Osteoblast (primary cell): ENCODE measurements at regions not wholly inside any gene's neighbourhood (a gene's known extent, or its start where the extent isn't known, plus 50 kb on each side); places are given as distances from the start of the nearest gene placed in this dataset.
A peak's percentile ranks its signal among the peaks of the same experiment; 100 is the strongest.

Experiments used
- DNase-seq: peaks from one replicate; pipeline ENCODE4 v3.0.0; 2011; ENCODE audit warnings: low spot score, mixed read lengths; ENCODE audit not compliant: insufficient read length; ENCODE audit errors: missing footprints
- H2AFZ ChIP-seq: 2 replicates; pipeline ENCODE4 v1.6.0; 2011; ENCODE audit warnings: mild to moderate bottlenecking, low read length
- H3K27ac ChIP-seq: 2 replicates; pipeline ENCODE4 v1.5.1; 2011; ENCODE audit warnings: mild to moderate bottlenecking, low read depth, low read length, moderate library complexity
- H3K27me3 ChIP-seq: 2 replicates; pipeline ENCODE4 v1.6.0; 2012; ENCODE audit warnings: mild to moderate bottlenecking, control low read depth, inconsistent platforms, low read length, moderate library complexity; ENCODE audit not compliant: insufficient read depth
- H3K36me3 ChIP-seq: 2 replicates; pipeline ENCODE4 v1.5.1; 2011; ENCODE audit warnings: mild to moderate bottlenecking, low read length, control low read depth, moderate library complexity; ENCODE audit not compliant: insufficient read depth
- H3K4me1 ChIP-seq: 2 replicates; pipeline ENCODE4 v1.5.1; 2011; ENCODE audit warnings: mild to moderate bottlenecking, low read length, control low read depth, moderate library complexity; ENCODE audit not compliant: insufficient read depth
- H3K4me2 ChIP-seq: 2 replicates; pipeline ENCODE4 v1.6.0; 2011; ENCODE audit warnings: mild to moderate bottlenecking, low read length; ENCODE audit not compliant: insufficient read depth
- H3K4me3 ChIP-seq: fragments of 200-600 bp; sonication (generic); 3 replicates; pipeline ENCODE4 v1.5.1; 2012; ENCODE audit warnings: mild to moderate bottlenecking, low read length, inconsistent platforms; ENCODE audit not compliant: insufficient read depth
- H3K79me2 ChIP-seq: 2 replicates; pipeline ENCODE4 v1.6.0; 2012; ENCODE audit warnings: mild to moderate bottlenecking, low read length, control low read depth, inconsistent platforms; ENCODE audit not compliant: insufficient read depth
- H3K9me3 ChIP-seq: 2 replicates; pipeline ENCODE4 v1.5.1; 2011; ENCODE audit warnings: low read depth, low read length, control low read depth
- H4K20me1 ChIP-seq: 2 replicates; pipeline ENCODE4 v1.6.0; 2012; ENCODE audit warnings: mild to moderate bottlenecking, low read length, control low read depth; ENCODE audit not compliant: insufficient read depth
- TF ChIP-seq, protein P1 (sequence below): IDR thresholded peaks from 2 replicates; pipeline ENCODE4 v1.5.1; 2011; ENCODE audit warnings: mild to moderate bottlenecking, low read depth, low read length, moderate library complexity; ENCODE audit errors: extremely low read depth

DNA sequence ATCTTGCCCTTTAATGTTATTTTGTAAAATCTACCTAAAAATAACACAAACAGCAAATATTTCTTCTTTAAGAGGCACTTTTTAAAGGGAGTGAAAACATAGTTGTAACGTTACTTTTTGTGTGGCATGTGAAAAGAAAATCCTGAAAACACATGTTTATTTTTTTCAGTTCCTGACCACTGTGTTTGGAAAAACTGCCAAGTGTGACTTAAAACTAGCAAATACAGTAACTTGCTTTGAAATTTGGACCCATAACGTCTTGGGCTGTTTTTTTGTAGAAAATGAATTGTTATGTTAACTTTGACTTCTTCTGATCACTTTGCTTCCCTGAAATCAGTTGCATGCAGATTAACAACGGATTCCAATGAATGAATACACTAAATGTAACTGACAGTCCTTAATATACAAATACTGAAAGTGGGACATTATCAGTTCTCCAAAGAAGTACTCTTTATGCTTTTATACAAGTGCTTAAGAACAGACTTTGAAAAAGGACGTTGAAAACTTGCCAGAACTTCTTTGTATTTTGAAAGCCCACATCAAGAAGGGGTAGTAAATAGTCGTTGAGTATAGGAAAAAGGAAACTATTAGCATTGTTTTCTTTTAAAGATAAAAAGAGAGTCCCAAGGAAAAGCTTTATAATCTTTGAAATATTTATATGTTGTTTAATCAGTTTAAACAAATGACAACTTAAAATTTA, 96.1 kb upstream of the ZEB2 start:
- Histone ChIP-seq H3K27ac (no peak overlapping the region), H2AFZ (peak overlapping the region; percentile 66), H3K36me3 (no peaks in the 10 kb centered on the region), H3K9me3 (no peaks in the 10 kb centered on the region), H3K4me1 (no peaks in the 10 kb centered on the region), H4K20me1 (no peaks in the 10 kb centered on the region), H3K4me2 (no peak overlapping the region), H3K79me2 (no peaks in the 10 kb centered on the region), H3K4me3 (no peak overlapping the region), H3K27me3 (no peaks in the 10 kb centered on the region)
- no peak for DNase-seq
- TF ChIP-seq, protein P1, sequence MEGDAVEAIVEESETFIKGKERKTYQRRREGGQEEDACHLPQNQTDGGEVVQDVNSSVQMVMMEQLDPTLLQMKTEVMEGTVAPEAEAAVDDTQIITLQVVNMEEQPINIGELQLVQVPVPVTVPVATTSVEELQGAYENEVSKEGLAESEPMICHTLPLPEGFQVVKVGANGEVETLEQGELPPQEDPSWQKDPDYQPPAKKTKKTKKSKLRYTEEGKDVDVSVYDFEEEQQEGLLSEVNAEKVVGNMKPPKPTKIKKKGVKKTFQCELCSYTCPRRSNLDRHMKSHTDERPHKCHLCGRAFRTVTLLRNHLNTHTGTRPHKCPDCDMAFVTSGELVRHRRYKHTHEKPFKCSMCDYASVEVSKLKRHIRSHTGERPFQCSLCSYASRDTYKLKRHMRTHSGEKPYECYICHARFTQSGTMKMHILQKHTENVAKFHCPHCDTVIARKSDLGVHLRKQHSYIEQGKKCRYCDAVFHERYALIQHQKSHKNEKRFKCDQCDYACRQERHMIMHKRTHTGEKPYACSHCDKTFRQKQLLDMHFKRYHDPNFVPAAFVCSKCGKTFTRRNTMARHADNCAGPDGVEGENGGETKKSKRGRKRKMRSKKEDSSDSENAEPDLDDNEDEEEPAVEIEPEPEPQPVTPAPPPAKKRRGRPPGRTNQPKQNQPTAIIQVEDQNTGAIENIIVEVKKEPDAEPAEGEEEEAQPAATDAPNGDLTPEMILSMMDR = no peak

DNA sequence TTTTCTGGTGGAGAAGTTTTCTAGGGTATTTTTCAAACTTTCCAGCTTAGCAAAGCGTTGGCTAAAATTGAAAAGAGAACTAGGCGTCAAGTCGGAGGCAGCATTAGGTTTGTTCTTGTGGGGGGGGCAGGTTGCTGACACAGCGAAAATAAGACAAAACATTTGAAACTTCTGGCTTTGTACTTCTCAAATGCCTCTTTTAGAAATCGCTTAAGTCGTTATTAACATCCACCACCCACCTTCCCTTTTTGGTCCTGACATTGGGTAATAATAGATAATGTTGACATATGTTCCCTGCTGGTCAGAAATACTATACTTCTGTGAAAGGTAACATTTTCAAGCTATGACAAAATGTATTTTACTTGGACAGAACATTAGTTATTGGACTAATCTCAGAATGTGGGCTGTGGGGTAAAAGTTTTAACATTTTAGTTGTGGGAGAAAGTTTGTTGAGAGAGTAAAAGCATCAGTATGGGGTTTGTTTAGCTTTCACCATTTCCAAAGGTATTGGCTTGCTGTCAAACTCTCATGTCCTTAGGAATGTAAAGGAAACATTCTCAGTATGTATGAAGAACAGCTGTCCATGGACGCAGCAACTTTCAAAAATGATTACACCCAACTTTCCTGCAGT, 88.1 kb upstream of the ZEB2 start:
- H3K4me1 ChIP-seq = peaks cover 3% of the 10 kb centered on the region
- DNase-seq = peak; percentile 37
- no peaks in the 10 kb centered on the region for H3K27me3 ChIP-seq
- no peak overlapping the region for H2AFZ ChIP-seq
- H3K4me2 ChIP-seq = peak overlapping the region; percentile 29
- H4K20me1 ChIP-seq = no peaks in the 10 kb centered on the region
- H3K9me3 ChIP-seq = no peaks in the 10 kb centered on the region
- TF ChIP-seq, protein P1 = no peak
- no peaks in the 10 kb centered on the region for H3K36me3 ChIP-seq
- H3K4me3 ChIP-seq = no peak overlapping the region
- peak overlapping the region; percentile 3 for H3K27ac ChIP-seq
- H3K79me2 ChIP-seq = no peaks in the 10 kb centered on the region

DNA sequence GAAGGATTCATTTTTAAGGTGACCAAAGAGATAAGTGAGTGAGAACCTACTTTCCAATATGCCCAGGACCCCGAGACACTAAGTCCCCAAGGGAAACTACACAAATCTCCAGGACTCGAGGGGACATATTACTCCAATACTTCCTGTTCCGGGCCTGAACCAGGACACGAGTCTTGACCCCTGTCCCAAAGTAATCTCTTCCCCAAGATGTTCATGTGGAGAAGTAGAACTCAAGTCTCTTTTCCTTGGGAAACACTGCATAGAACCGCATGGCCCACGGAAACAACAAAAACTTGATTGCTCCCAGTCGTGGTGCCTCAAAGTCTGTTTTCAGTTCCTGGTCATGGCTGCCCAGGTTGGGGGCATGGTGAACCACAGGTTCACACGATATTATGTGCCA, 87.2 kb upstream of the ZEB2 start:
- DNase-seq = no peak
- H3K27me3 ChIP-seq = no peaks in the 10 kb centered on the region
- H3K27ac ChIP-seq = no peak overlapping the region
- peaks cover 3% of the 10 kb centered on the region for H3K4me1 ChIP-seq
- no peaks in the 10 kb centered on the region for H3K36me3 ChIP-seq
- H3K4me3 ChIP-seq = no peak overlapping the region
- H3K4me2 ChIP-seq = no peak overlapping the region
- no peaks in the 10 kb centered on the region for H4K20me1 ChIP-seq
- H3K9me3 ChIP-seq = no peaks in the 10 kb centered on the region
- no peak overlapping the region for H2AFZ ChIP-seq
- no peaks in the 10 kb centered on the region for H3K79me2 ChIP-seq
- TF ChIP-seq, protein P1 = no peak

DNA sequence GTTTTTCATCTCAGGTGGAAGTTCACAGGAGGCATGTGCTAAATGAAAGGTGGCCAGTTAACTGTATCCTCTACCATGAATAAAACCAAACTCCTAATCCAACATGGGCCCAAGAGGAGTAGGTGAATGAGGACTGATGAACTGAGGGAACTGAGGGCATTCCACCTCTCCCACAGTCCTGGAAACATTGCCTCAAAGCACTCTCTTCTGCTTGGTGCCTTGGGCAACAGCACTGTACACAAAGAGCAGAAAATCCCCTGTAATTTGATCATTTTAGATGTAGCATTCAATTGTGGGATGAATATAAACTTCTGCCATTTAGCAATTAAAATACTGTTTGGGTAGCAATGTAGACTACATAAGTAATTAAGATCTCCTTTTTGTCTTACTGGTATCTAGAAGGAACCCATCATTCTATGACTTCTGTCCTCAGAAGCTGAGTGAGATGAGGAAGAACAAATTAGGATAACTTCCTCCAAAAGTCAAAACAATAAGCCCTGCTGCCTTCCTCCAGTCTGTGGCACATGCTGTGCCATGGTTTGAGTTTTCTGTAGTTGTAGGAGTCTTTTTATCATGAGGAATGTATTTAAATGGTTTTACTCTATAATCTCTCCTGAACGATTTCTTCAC, 86.7 kb upstream of the ZEB2 start:
- TF ChIP-seq, protein P1 = no peak
- Histone ChIP-seq H3K9me3 (no peaks in the 10 kb centered on the region), H3K36me3 (no peaks in the 10 kb centered on the region), H3K27ac (no peak overlapping the region), H4K20me1 (no peaks in the 10 kb centered on the region), H3K79me2 (no peaks in the 10 kb centered on the region), H3K4me1 (peaks cover 3% of the 10 kb centered on the region), H3K4me2 (no peak overlapping the region), H3K4me3 (no peak overlapping the region), H3K27me3 (no peaks in the 10 kb centered on the region), H2AFZ (peak overlapping the region; percentile 47)
- DNase-seq = no peak
